Esophagus squamous epithelium (tissue), 4 donors: ENCODE measurements at regions not wholly inside any gene's neighbourhood (a gene's known extent, or its start where the extent isn't known, plus 50 kb on each side); places are given as distances from the start of the nearest gene placed in this dataset.

Source experiments
- CTCF ChIP-seq, 6 experiments: fragments of 450-650 bp in 4 of 6; fragments of 200-600 bp in 2 of 6; sonication (generic) in 2 of 6; IDR thresholded peaks; one replicate each; pipeline ENCODE4 v1.5.1; 2016 to 2019; ENCODE audit warnings: antibody characterized with exemption in 6 of 6, mild to moderate bottlenecking in 4 of 6, moderate library complexity in 4 of 6
- POLR2A ChIP-seq, 4 donors: fragments of 450-650 bp; IDR thresholded peaks; one replicate each; pipeline ENCODE4 v1.6.1; 2017; ENCODE audit warnings: antibody characterized with exemption in 4 of 4, mild to moderate bottlenecking in 4 of 4, moderate library complexity in 3 of 4

- TF ChIP-seq CTCF (IDR thresholded peaks at IDR 0.05) (no peak), POLR2A (IDR thresholded peaks at IDR 0.05) (no peak)
Observed at GRCh38 chr11:38323961-38324761, 1726.1 kb upstream of the RAG2 start.
